Osteoblast (primary cell): ENCODE measurements at regions not wholly inside any gene's neighbourhood (a gene's known extent, or its start where the extent isn't known, plus 50 kb on each side); places are given as distances from the start of the nearest gene placed in this dataset.

ENCODE experiments used
- DNase-seq: peaks from one replicate; pipeline ENCODE4 v3.0.0; 2011; ENCODE audit warnings: low spot score, mixed read lengths; ENCODE audit not compliant: insufficient read length; ENCODE audit errors: missing footprints
- H2AFZ ChIP-seq: 2 replicates; pipeline ENCODE4 v1.6.0; 2011; ENCODE audit warnings: mild to moderate bottlenecking, low read length
- H3K27ac ChIP-seq: 2 replicates; pipeline ENCODE4 v1.5.1; 2011; ENCODE audit warnings: mild to moderate bottlenecking, low read depth, low read length, moderate library complexity
- H3K27me3 ChIP-seq: 2 replicates; pipeline ENCODE4 v1.6.0; 2012; ENCODE audit warnings: mild to moderate bottlenecking, control low read depth, inconsistent platforms, low read length, moderate library complexity; ENCODE audit not compliant: insufficient read depth
- H3K36me3 ChIP-seq: 2 replicates; pipeline ENCODE4 v1.5.1; 2011; ENCODE audit warnings: mild to moderate bottlenecking, low read length, control low read depth, moderate library complexity; ENCODE audit not compliant: insufficient read depth
- H3K4me1 ChIP-seq: 2 replicates; pipeline ENCODE4 v1.5.1; 2011; ENCODE audit warnings: mild to moderate bottlenecking, low read length, control low read depth, moderate library complexity; ENCODE audit not compliant: insufficient read depth
- H3K4me2 ChIP-seq: 2 replicates; pipeline ENCODE4 v1.6.0; 2011; ENCODE audit warnings: mild to moderate bottlenecking, low read length; ENCODE audit not compliant: insufficient read depth
- H3K4me3 ChIP-seq: fragments of 200-600 bp; sonication (generic); 3 replicates; pipeline ENCODE4 v1.5.1; 2012; ENCODE audit warnings: mild to moderate bottlenecking, low read length, inconsistent platforms; ENCODE audit not compliant: insufficient read depth
- H3K79me2 ChIP-seq: 2 replicates; pipeline ENCODE4 v1.6.0; 2012; ENCODE audit warnings: mild to moderate bottlenecking, low read length, control low read depth, inconsistent platforms; ENCODE audit not compliant: insufficient read depth
- H3K9me3 ChIP-seq: 2 replicates; pipeline ENCODE4 v1.5.1; 2011; ENCODE audit warnings: low read depth, low read length, control low read depth
- H4K20me1 ChIP-seq: 2 replicates; pipeline ENCODE4 v1.6.0; 2012; ENCODE audit warnings: mild to moderate bottlenecking, low read length, control low read depth; ENCODE audit not compliant: insufficient read depth
- CTCF ChIP-seq: IDR thresholded peaks from 2 replicates; pipeline ENCODE4 v1.5.1; 2011; ENCODE audit warnings: mild to moderate bottlenecking, low read depth, low read length, moderate library complexity; ENCODE audit errors: extremely low read depth

- Histone ChIP-seq H3K79me2 (no peaks in the 10 kb centered on the region), H3K4me2 (peak overlapping the region; percentile 46), H3K4me1 (peaks cover 22% of the 10 kb centered on the region), H2AFZ (no peak overlapping the region), H4K20me1 (no peaks in the 10 kb centered on the region), H3K27ac (peak overlapping the region; percentile 16), H3K36me3 (no peaks in the 10 kb centered on the region), H3K27me3 (peaks cover 6% of the 10 kb centered on the region), H3K9me3 (no peaks in the 10 kb centered on the region), H3K4me3 (no peak overlapping the region)
- no peak for TF ChIP-seq CTCF
- no peak for DNase-seq
Observed at GRCh38 chr9:99354104-99354503, 132.0 kb downstream of the SEC61B start.

GRCh38 chr9:99356512-99356971, 134.5 kb downstream of the SEC61B start:
- peak; percentile 84 for DNase-seq
- TF ChIP-seq CTCF: no peak

GRCh38 chr9:99357575-99357974, 135.5 kb downstream of the SEC61B start:
- no peak overlapping the region for H2AFZ ChIP-seq
- no peak for TF ChIP-seq CTCF
- H3K27ac ChIP-seq: no peak overlapping the region
- H3K9me3 ChIP-seq: no peaks in the 10 kb centered on the region
- no peaks in the 10 kb centered on the region for H3K79me2 ChIP-seq
- H3K36me3 ChIP-seq: no peaks in the 10 kb centered on the region
- DNase-seq: no peak
- no peaks in the 10 kb centered on the region for H4K20me1 ChIP-seq
- no peak overlapping the region for H3K4me3 ChIP-seq
- peaks cover 22% of the 10 kb centered on the region for H3K4me1 ChIP-seq
- no peak overlapping the region for H3K4me2 ChIP-seq
- H3K27me3 ChIP-seq: peaks cover 33% of the 10 kb centered on the region

More at GRCh38 chr9:99356512-99356971, 134.5 kb downstream of the SEC61B start:
- no peak overlapping the region for H3K4me3 ChIP-seq
- no peak overlapping the region for H3K4me2 ChIP-seq
- peak overlapping the region; percentile 20 for H2AFZ ChIP-seq
- H4K20me1 ChIP-seq: no peaks in the 10 kb centered on the region
- no peaks in the 10 kb centered on the region for H3K79me2 ChIP-seq
- no peaks in the 10 kb centered on the region for H3K9me3 ChIP-seq
- peaks cover 22% of the 10 kb centered on the region for H3K4me1 ChIP-seq
- H3K27ac ChIP-seq: no peak overlapping the region
- H3K36me3 ChIP-seq: no peaks in the 10 kb centered on the region
- H3K27me3 ChIP-seq: peaks cover 23% of the 10 kb centered on the region

GRCh38 chr9:99358668-99359067, 136.6 kb downstream of the SEC61B start:
- H3K9me3 ChIP-seq: no peaks in the 10 kb centered on the region

More at GRCh38 chr9:99358668-99359067, 136.6 kb downstream of the SEC61B start:
- DNase-seq: no peak
- peaks cover 15% of the 10 kb centered on the region for H3K4me1 ChIP-seq
- no peak overlapping the region for H3K27ac ChIP-seq
- H3K79me2 ChIP-seq: no peaks in the 10 kb centered on the region
- no peaks in the 10 kb centered on the region for H3K36me3 ChIP-seq
- H4K20me1 ChIP-seq: no peaks in the 10 kb centered on the region
- TF ChIP-seq CTCF: no peak
- no peak overlapping the region for H3K4me3 ChIP-seq
- no peak overlapping the region for H3K4me2 ChIP-seq
- H2AFZ ChIP-seq: no peak overlapping the region
- H3K27me3 ChIP-seq: peaks cover 38% of the 10 kb centered on the region
